HCT116 (cell line): ENCODE measurements at regions not wholly inside any gene's neighbourhood (a gene's known extent, or its start where the extent isn't known, plus 50 kb on each side); places are given as distances from the start of the nearest gene placed in this dataset.

Experiments used
- ATAC-seq: fragments of 200-7000 bp; cut with Tn5 transposase; 2 replicates; pipeline ENCODE4 v1.9.1; 2020; ENCODE audit warnings: mild to moderate bottlenecking, moderate library complexity
- BruUV-seq: library from RNA; stranded (reverse); fragments of 400-500 nt; replicated peaks from 2 replicates; lab custom pipeline; 2021; lab: Mats Ljungman, UMichigan
- CTCF ChIA-PET: fragments of 300-600 bp; sonication (Branson Sonifier 250); formaldehyde crosslinking; loops from one replicate; lab custom pipeline; 2021; ENCODE audit warnings: antibody characterized with exemption; lab: Charles Lee
- POLR2A ChIA-PET: fragments of 300-600, 350-600 bp; sonication (Branson Sonifier 250); formaldehyde crosslinking; loops from one replicate; lab custom pipeline; 2021; ENCODE audit warnings: antibody characterized with exemption; lab: Charles Lee
- RAD21 ChIA-PET, 2 experiments: fragments of 300-600 bp; sonication (Branson Sonifier 250); formaldehyde crosslinking; loops; one replicate each; lab custom pipeline; 2023; ENCODE audit warnings: low total read pairs in 2 of 2; ENCODE audit not compliant: uncharacterized antibody in 2 of 2, unreplicated experiment in 2 of 2, low non-redundant PET in 1 of 2; lab: Charles Lee
- DNase-seq: peaks from one replicate; pipeline ENCODE4 v3.0.0-alpha.2; 2010; ENCODE audit warnings: low read depth, low spot score
- H2AFZ ChIP-seq: fragments of 200-600 bp; shearing (Covaris generic), sonication (generic); 2 replicates; pipeline ENCODE4 v1.6.1; 2017; ENCODE audit warnings: low read depth, mixed run types, mixed read lengths, antibody characterized with exemption, low read length; ENCODE audit not compliant: poor library complexity, severe bottlenecking
- H3K27ac ChIP-seq: 2 replicates; pipeline ENCODE4 v1.5.1; 2012; ENCODE audit warnings: low read depth, low read length
- H3K27me3 ChIP-seq: fragments of 200-600 bp; sonication (generic); 2 replicates; pipeline ENCODE4 v1.6.1; 2016; ENCODE audit warnings: mixed run types, low read length, mixed read lengths; ENCODE audit not compliant: insufficient read depth
- H3K36me3 ChIP-seq, 2 experiments: fragments of 200-500 bp in 1 of 2; fragments of 200-600 bp in 1 of 2; sonication (Bioruptor generic) in 1 of 2; sonication (generic) in 1 of 2; 2 replicates each; pipeline versions ENCODE4 v1.5.1 to v1.6.1; 2014 to 2016; ENCODE audit warnings: low read length in 2 of 2, inconsistent platforms in 1 of 2, mixed read lengths in 1 of 2, mixed run types in 1 of 2; ENCODE audit not compliant: insufficient read depth in 2 of 2, control insufficient read depth in 1 of 2
- H3K4me1 ChIP-seq, 2 experiments: fragments of 200-600 bp in 1 of 2; sonication (generic) in 1 of 2; 2 replicates each; pipeline versions ENCODE4 v1.5.1 to v1.6.1; 2012 to 2017; ENCODE audit warnings: low read length in 2 of 2, inconsistent platforms in 1 of 2, mild to moderate bottlenecking in 1 of 2, mixed read lengths in 1 of 2, mixed run types in 1 of 2, moderate library complexity in 1 of 2; ENCODE audit not compliant: insufficient read depth in 2 of 2, control insufficient read depth in 1 of 2
- H3K4me2 ChIP-seq: fragments of 200-600 bp; sonication (generic); 2 replicates; pipeline ENCODE4 v1.6.1; 2017; ENCODE audit warnings: mixed run types, low read length, mixed read lengths
- H3K4me3 ChIP-seq, 2 experiments: fragments of 200-600 bp in 1 of 2; sonication (generic) in 1 of 2; replicated peaks in 1 of 2; 2 replicates each; pipeline ENCODE4 v1.5.1; 2011 to 2016; ENCODE audit warnings: low read length in 2 of 2, control low read depth in 1 of 2, low read depth in 1 of 2, mild to moderate bottlenecking in 1 of 2, mixed read lengths in 1 of 2, mixed run types in 1 of 2
- H3K79me2 ChIP-seq: fragments of 200-600 bp; sonication (generic); 2 replicates; pipeline ENCODE4 v1.6.1; 2017; ENCODE audit warnings: mild to moderate bottlenecking, mixed run types, low read length, moderate library complexity, mixed read lengths; ENCODE audit not compliant: insufficient read depth
- H3K9ac ChIP-seq: fragments of 200-600 bp; sonication (generic); 2 replicates; pipeline ENCODE4 v1.6.1; 2016; ENCODE audit warnings: low read length, mixed read lengths
- H3K9me2 ChIP-seq: fragments of 200-600 bp; sonication (generic), shearing (Covaris generic); 2 replicates; pipeline ENCODE4 v1.6.1; 2017; ENCODE audit warnings: mixed run types, mild to moderate bottlenecking, moderate library complexity; ENCODE audit not compliant: insufficient read depth
- H3K9me3 ChIP-seq, 2 experiments: fragments of 200-500 bp in 1 of 2; fragments of 200-600 bp in 1 of 2; sonication (Bioruptor generic) in 1 of 2; sonication (generic) in 1 of 2; 2 replicates each; pipeline ENCODE4 v1.6.1; 2014 to 2017; ENCODE audit warnings: low read length in 2 of 2, mixed read lengths in 2 of 2, inconsistent platforms in 1 of 2, low read depth in 1 of 2, mild to moderate bottlenecking in 1 of 2, mixed run types in 1 of 2, moderate library complexity in 1 of 2; ENCODE audit not compliant: control insufficient read depth in 1 of 2, insufficient read depth in 1 of 2
- H4K20me1 ChIP-seq: fragments of 200-600 bp; sonication (generic), shearing (Covaris generic); 2 replicates; pipeline ENCODE4 v1.6.1; 2017; ENCODE audit warnings: mixed run types, mild to moderate bottlenecking, moderate library complexity; ENCODE audit not compliant: insufficient read depth
- ATF3 ChIP-seq: IDR thresholded peaks from 2 replicates; pipeline ENCODE4 v1.6.1; 2012
- CTCF ChIP-seq, 3 experiments: fragments of 200-600 bp in 1 of 3; sonication (generic) in 1 of 3; IDR thresholded peaks in 2 of 3; conservative IDR thresholded peaks in 1 of 3; 2 replicates each; pipeline ENCODE4 v1.5.1; 2012 to 2017; ENCODE audit warnings: low read depth in 2 of 3, low read length in 2 of 3, antibody characterized with exemption in 1 of 3, borderline replicate concordance in 1 of 3, control low read depth in 1 of 3, mild to moderate bottlenecking in 1 of 3, mixed read lengths in 1 of 3, mixed run types in 1 of 3, moderate library complexity in 1 of 3; ENCODE audit not compliant: insufficient read depth in 1 of 3
- EGR1 ChIP-seq: IDR thresholded peaks from 2 replicates; pipeline ENCODE4 v1.6.1; 2012; ENCODE audit warnings: low read depth
- EZH2 ChIP-seq: fragments of 200-600 bp; sonication (generic); IDR thresholded peaks from 2 replicates; pipeline ENCODE4 v1.6.1; 2017; ENCODE audit warnings: antibody characterized with exemption, mixed run types
- EZH2phosphoT487 ChIP-seq: fragments of 200-600 bp; IDR thresholded peaks from 2 replicates; pipeline ENCODE4 v1.6.1; 2018; ENCODE audit warnings: antibody characterized with exemption, borderline replicate concordance
- FOSL1 ChIP-seq: IDR thresholded peaks from 2 replicates; pipeline ENCODE4 v1.6.1; 2012; ENCODE audit warnings: low read depth
- JUND ChIP-seq: IDR thresholded peaks from 2 replicates; pipeline ENCODE4 v1.6.1; 2012
- POLR2A ChIP-seq: IDR thresholded peaks from 2 replicates; pipeline ENCODE4 v1.7.0; 2011; ENCODE audit warnings: borderline replicate concordance; ENCODE audit not compliant: insufficient read depth, insufficient read length; ENCODE audit errors: extremely low read depth
- RAD21 ChIP-seq: IDR thresholded peaks from 2 replicates; pipeline ENCODE4 v1.6.1; 2012; ENCODE audit warnings: low read depth, mild to moderate bottlenecking
- SIN3A ChIP-seq: IDR thresholded peaks from 2 replicates; pipeline ENCODE4 v1.6.1; 2012; ENCODE audit warnings: low read depth
- TCF7L2 ChIP-seq: IDR thresholded peaks from 2 replicates; pipeline ENCODE4 v1.7.0; 2011; ENCODE audit warnings: borderline replicate concordance, inconsistent platforms; ENCODE audit not compliant: insufficient read depth, insufficient read length; ENCODE audit errors: extremely low read depth
- YY1 ChIP-seq: IDR thresholded peaks from 2 replicates; pipeline ENCODE4 v1.6.1; 2011; ENCODE audit warnings: low read length, low read depth, moderate library complexity, mild to moderate bottlenecking; ENCODE audit not compliant: insufficient replicate concordance; ENCODE audit errors: extremely low read depth
- ZBTB33 ChIP-seq: IDR thresholded peaks from 2 replicates; pipeline ENCODE4 v1.6.1; 2011; ENCODE audit warnings: mild to moderate bottlenecking, low read length, moderate library complexity; ENCODE audit not compliant: insufficient replicate concordance; ENCODE audit errors: extremely low read depth
- intact Hi-C: fragments of 100-400 bp; cut with micrococcal nuclease; formaldehyde crosslinking; loops from 2 replicates; pipeline ENCODE4 v1.10.0; 2022

DNA sequence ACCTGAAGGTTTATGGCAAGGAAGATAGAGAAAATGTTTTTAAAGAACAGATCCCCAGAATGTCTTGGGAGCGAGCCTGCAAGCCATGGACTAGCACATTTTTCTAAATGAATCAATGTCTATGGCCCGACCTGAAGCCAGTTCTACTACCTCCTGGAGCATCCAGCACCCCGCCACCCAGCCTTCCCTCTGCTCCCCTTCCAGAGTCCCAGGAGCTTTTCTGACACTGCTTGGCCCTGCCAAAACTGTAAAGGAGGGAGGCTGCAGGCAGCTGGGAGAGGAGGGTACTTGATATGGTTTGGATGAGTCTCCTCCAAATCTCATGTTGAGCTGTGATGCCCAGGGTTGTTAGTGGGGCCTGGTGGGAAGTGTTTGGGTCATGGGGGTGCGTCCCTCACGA lies 95.5 kb upstream of the FZD10 start:
- ATAC-seq (no peak), DNase-seq (no peak)
- Histone ChIP-seq H3K79me2 (no peaks in the 10 kb centered on the region), H3K4me1 (no peaks in the 10 kb centered on the region), H3K9ac (no peak overlapping the region), H2AFZ (no peak overlapping the region), H3K4me2 (no peak overlapping the region), H3K36me3 (no peaks in the 10 kb centered on the region), H4K20me1 (no peaks in the 10 kb centered on the region), H3K27me3 (no peaks in the 10 kb centered on the region), H3K9me3 (peaks cover 0 to 7% of the 10 kb centered on the region in 2 experiments; a peak in 2 of 4 replicates), H3K9me2 (no peaks in the 10 kb centered on the region), H3K4me3 (no peak overlapping the region), H3K27ac (no peak overlapping the region)
- no TSS peak for BruUV-seq
- ChIA-PET RAD21 (no interaction called here), CTCF (no interaction called here), POLR2A (no interaction called here)
- intact Hi-C loops: no loop called here
- no peak for TF ChIP-seq POLR2A
- TF ChIP-seq EGR1: no peak
- TF ChIP-seq EZH2phosphoT487: no peak
- TF ChIP-seq TCF7L2: no peak
- TF ChIP-seq ZBTB33: no peak

- H3K9ac ChIP-seq: no peak overlapping the region
- H3K9me3 ChIP-seq: peaks cover 0 to 10% of the 10 kb centered on the region in 2 experiments; a peak in 2 of 4 replicates
- no peak overlapping the region for H3K4me3 ChIP-seq
- ChIA-PET CTCF (no interaction called here), POLR2A (no interaction called here), RAD21 (no interaction called here)
- H3K4me2 ChIP-seq: no peak overlapping the region
- no peak overlapping the region for H2AFZ ChIP-seq
- H3K4me1 ChIP-seq: no peaks in the 10 kb centered on the region
- H3K36me3 ChIP-seq: no peaks in the 10 kb centered on the region
- no peaks in the 10 kb centered on the region for H3K27me3 ChIP-seq
- BruUV-seq: no TSS peak
- no peak overlapping the region for H3K27ac ChIP-seq
- no peaks in the 10 kb centered on the region for H4K20me1 ChIP-seq
- no peaks in the 10 kb centered on the region for H3K9me2 ChIP-seq
- ATAC-seq (no peak), DNase-seq (no peak)
- no peaks in the 10 kb centered on the region for H3K79me2 ChIP-seq
- intact Hi-C loops: no loop called here
- TF ChIP-seq JUND (no peak), POLR2A (no peak), EGR1 (no peak), EZH2phosphoT487 (no peak), FOSL1 (no peak), SIN3A (no peak), RAD21 (no peak), ATF3 (no peak), CTCF (IDR thresholded peaks at IDR 0.05 in 2 of 3, conservative IDR thresholded peaks at IDR 0.05 in 1 of 3; ENCODE audit: borderline replicate concordance in 1 of 3, insufficient read depth in 1 of 3, low read depth in 2 of 3, low read length in 2 of 3) (no peak), EZH2 (no peak), YY1 (no peak)
Measured at GRCh38 chr12:130068741-130069140, 93.5 kb upstream of the FZD10 start.
